GM23338 (cell line): ENCODE measurements at regions not wholly inside any gene's neighbourhood (a gene's known extent, or its start where the extent isn't known, plus 50 kb on each side); places are given as distances from the start of the nearest gene placed in this dataset.

Experiments used
- ATAC-seq: fragments of 200-7000 bp; cut with Tn5 transposase; 3 replicates; pipeline ENCODE4 v1.9.1; 2020
- DNase-seq: peaks from one replicate; pipeline ENCODE4 v3.0.0-alpha.2; 2015; ENCODE audit warnings: low spot score
- H2AFZ ChIP-seq: fragments of 200-600 bp; sonication (generic); 2 replicates; pipeline ENCODE4 v1.8.0; 2016; ENCODE audit warnings: antibody characterized with exemption, mild to moderate bottlenecking, moderate library complexity
- H3F3A ChIP-seq: fragments of 200-600 bp; sonication (generic); replicated peaks from 2 replicates; pipeline ENCODE4 v1.8.0; 2017; ENCODE audit warnings: antibody characterized with exemption, mixed run types, low read depth
- H3K27ac ChIP-seq: fragments of 200-600 bp; sonication (generic); 2 replicates; pipeline ENCODE4 v1.6.1; 2016; ENCODE audit warnings: low read depth
- H3K27me3 ChIP-seq: fragments of 200-600 bp; sonication (generic); 2 replicates; pipeline ENCODE4 v1.8.0; 2016; ENCODE audit warnings: mild to moderate bottlenecking, mixed run types, moderate library complexity; ENCODE audit not compliant: insufficient read depth
- H3K36me3 ChIP-seq: fragments of 200-600 bp; sonication (generic); 2 replicates; pipeline ENCODE4 v1.8.0; 2016; ENCODE audit warnings: mild to moderate bottlenecking; ENCODE audit not compliant: insufficient read depth
- H3K4me1 ChIP-seq: fragments of 200-600 bp; sonication (generic); 2 replicates; pipeline ENCODE4 v1.8.0; 2016; ENCODE audit warnings: mild to moderate bottlenecking, moderate library complexity; ENCODE audit not compliant: insufficient read depth
- H3K4me2 ChIP-seq: fragments of 200-600 bp; sonication (generic); 2 replicates; pipeline ENCODE4 v1.7.1; 2017; ENCODE audit warnings: mixed run types
- H3K4me3 ChIP-seq: fragments of 200-600 bp; sonication (generic); 2 replicates; pipeline ENCODE4 v1.6.1; 2016; ENCODE audit warnings: mixed run types
- H3K79me2 ChIP-seq: fragments of 200-600 bp; sonication (generic); replicated peaks from 2 replicates; pipeline ENCODE4 v1.8.0; 2017; ENCODE audit warnings: mild to moderate bottlenecking; ENCODE audit not compliant: insufficient read depth
- H3K9me2 ChIP-seq: fragments of 200-600 bp; sonication (generic); 2 replicates; pipeline ENCODE4 v1.8.0; 2017; ENCODE audit not compliant: insufficient read depth
- H4K20me1 ChIP-seq: fragments of 200-600 bp; sonication (generic); replicated peaks from 2 replicates; pipeline ENCODE4 v1.8.0; 2017; ENCODE audit warnings: mild to moderate bottlenecking; ENCODE audit not compliant: insufficient read depth
- H3K27ac Mint-ChIP-seq: 2 replicates; pipeline ENCODE4 v1.8.0; 2020; ENCODE audit warnings: inconsistent platforms, mild to moderate bottlenecking, moderate library complexity, mixed read lengths
- H3K27me3 Mint-ChIP-seq: 3 replicates; pipeline ENCODE4 v1.8.0; 2022; ENCODE audit warnings: low read depth, mild to moderate bottlenecking, moderate library complexity, mixed read lengths, inconsistent platforms; ENCODE audit not compliant: insufficient read depth, poor library complexity
- H3K36me3 Mint-ChIP-seq: 3 replicates; pipeline ENCODE4 v1.8.0; 2021; ENCODE audit warnings: low read depth, mild to moderate bottlenecking, inconsistent platforms, moderate library complexity, mixed read lengths
- H3K4me1 Mint-ChIP-seq: 3 replicates; pipeline ENCODE4 v1.8.0; 2020; ENCODE audit warnings: mild to moderate bottlenecking, inconsistent platforms, mixed read lengths
- H3K4me3 Mint-ChIP-seq: 3 replicates; pipeline ENCODE4 v1.8.0; 2021; ENCODE audit warnings: moderate library complexity, mild to moderate bottlenecking, inconsistent platforms, mixed read lengths
- H3K9me3 Mint-ChIP-seq: 3 replicates; pipeline ENCODE4 v1.8.0; 2020; ENCODE audit warnings: moderate library complexity, mild to moderate bottlenecking, inconsistent platforms, mixed read lengths
- EZH2 ChIP-seq: fragments of 200-600 bp; sonication (generic); IDR thresholded peaks from one replicate; pipeline ENCODE4 v1.8.0; 2017; ENCODE audit warnings: antibody characterized with exemption, mild to moderate bottlenecking, low read depth; ENCODE audit not compliant: unreplicated experiment
- NANOG ChIP-seq: IDR thresholded peaks from 2 replicates; pipeline ENCODE4 v1.6.1; 2016; ENCODE audit warnings: antibody characterized with exemption, borderline replicate concordance
- ZNF462 ChIP-seq: fragments of 250-450 bp; sonication (Bioruptor Pico); IDR thresholded peaks from 2 replicates; pipeline ENCODE4 v1.5.0; 2020; ENCODE audit warnings: mild to moderate bottlenecking, moderate library complexity
- TF ChIP-seq, protein P1 (sequence below): IDR thresholded peaks from one replicate; pipeline ENCODE4 v1.6.1; 2018; ENCODE audit warnings: antibody characterized with exemption; ENCODE audit not compliant: unreplicated experiment
- TF ChIP-seq, protein P2 (sequence below), 2 experiments: fragments of 200-600 bp in 1 of 2; sonication (generic) in 1 of 2; conservative IDR thresholded peaks; 2 replicates each; pipeline versions ENCODE4 v1.5.1 to v1.6.1; 2016 to 2017; ENCODE audit warnings: antibody characterized with exemption in 2 of 2, low read depth in 2 of 2, mild to moderate bottlenecking in 2 of 2, moderate library complexity in 1 of 2

DNA sequence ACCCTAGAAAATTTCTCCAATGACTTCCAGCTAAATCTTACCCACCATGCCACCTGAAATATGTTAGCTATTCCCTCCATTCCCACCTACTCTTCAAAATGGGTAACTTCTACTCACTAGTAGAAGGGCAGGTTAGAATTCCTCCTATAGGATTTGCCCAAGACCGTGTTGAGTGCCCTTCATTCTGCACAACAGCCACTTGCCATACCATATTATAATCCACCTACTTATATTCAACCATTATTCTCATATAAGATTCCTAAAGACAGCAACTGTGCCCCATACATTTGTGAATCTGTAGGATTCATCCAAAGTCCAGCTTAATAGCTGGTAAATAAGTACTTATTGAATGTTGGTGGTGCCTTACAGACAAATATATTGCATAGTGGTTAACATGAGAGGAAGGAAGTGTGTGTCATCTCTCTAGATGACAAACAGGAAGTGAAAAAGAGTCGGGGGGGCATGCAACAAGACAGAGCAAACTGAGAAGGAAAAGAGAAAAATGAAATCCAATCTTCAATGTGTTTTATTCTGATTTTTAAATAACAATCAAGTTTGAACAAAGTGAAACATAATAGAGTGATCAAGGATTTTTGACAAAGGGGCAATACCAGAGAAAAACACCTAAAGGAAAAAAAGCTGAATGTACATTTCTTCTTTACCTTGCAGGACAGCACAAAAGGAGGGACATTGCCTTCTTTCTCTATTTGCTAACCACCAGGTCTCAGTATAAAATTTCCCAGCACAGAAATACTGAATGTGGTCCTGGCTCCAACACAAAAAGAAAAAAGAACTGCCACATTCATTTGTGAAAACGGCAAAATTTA is 389.3 kb upstream of the USP15 start (continued):
- no peak for TF ChIP-seq ZNF462 (CRISPR knock-in tag)

GRCh38 chr12:61871485-61871810 is 388.8 kb upstream of the USP15 start:
- H3K27ac Mint-ChIP-seq: no peak overlapping the region
- no peak for ATAC-seq
- Histone ChIP-seq H3K4me3 (no peak overlapping the region), H3K4me2 (no peak overlapping the region), H3K27ac (no peak overlapping the region), H2AFZ (no peak overlapping the region; the same call in 1 of the 2 replicates), H3K9me2 (no peaks in the 10 kb centered on the region), H3K36me3 (no peaks in the 10 kb centered on the region), H4K20me1 (no peaks in the 10 kb centered on the region), H3K4me1 (no peaks in the 10 kb centered on the region), H3K79me2 (no peaks in the 10 kb centered on the region), H3F3A (no peaks in the 10 kb centered on the region), H3K27me3 (no peaks in the 10 kb centered on the region)
- H3K36me3 Mint-ChIP-seq: no peaks in the 10 kb centered on the region
- H3K27me3 Mint-ChIP-seq: no peaks in the 10 kb centered on the region
- no peak overlapping the region for H3K4me3 Mint-ChIP-seq
- no peak for DNase-seq
- no peaks in the 10 kb centered on the region; the same call in 2 of the 3 replicates for H3K9me3 Mint-ChIP-seq
- no peaks in the 10 kb centered on the region for H3K4me1 Mint-ChIP-seq
- no peak for TF ChIP-seq NANOG
- TF ChIP-seq, protein P1, sequence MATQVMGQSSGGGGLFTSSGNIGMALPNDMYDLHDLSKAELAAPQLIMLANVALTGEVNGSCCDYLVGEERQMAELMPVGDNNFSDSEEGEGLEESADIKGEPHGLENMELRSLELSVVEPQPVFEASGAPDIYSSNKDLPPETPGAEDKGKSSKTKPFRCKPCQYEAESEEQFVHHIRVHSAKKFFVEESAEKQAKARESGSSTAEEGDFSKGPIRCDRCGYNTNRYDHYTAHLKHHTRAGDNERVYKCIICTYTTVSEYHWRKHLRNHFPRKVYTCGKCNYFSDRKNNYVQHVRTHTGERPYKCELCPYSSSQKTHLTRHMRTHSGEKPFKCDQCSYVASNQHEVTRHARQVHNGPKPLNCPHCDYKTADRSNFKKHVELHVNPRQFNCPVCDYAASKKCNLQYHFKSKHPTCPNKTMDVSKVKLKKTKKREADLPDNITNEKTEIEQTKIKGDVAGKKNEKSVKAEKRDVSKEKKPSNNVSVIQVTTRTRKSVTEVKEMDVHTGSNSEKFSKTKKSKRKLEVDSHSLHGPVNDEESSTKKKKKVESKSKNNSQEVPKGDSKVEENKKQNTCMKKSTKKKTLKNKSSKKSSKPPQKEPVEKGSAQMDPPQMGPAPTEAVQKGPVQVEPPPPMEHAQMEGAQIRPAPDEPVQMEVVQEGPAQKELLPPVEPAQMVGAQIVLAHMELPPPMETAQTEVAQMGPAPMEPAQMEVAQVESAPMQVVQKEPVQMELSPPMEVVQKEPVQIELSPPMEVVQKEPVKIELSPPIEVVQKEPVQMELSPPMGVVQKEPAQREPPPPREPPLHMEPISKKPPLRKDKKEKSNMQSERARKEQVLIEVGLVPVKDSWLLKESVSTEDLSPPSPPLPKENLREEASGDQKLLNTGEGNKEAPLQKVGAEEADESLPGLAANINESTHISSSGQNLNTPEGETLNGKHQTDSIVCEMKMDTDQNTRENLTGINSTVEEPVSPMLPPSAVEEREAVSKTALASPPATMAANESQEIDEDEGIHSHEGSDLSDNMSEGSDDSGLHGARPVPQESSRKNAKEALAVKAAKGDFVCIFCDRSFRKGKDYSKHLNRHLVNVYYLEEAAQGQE: no peak
- TF ChIP-seq, protein P2, sequence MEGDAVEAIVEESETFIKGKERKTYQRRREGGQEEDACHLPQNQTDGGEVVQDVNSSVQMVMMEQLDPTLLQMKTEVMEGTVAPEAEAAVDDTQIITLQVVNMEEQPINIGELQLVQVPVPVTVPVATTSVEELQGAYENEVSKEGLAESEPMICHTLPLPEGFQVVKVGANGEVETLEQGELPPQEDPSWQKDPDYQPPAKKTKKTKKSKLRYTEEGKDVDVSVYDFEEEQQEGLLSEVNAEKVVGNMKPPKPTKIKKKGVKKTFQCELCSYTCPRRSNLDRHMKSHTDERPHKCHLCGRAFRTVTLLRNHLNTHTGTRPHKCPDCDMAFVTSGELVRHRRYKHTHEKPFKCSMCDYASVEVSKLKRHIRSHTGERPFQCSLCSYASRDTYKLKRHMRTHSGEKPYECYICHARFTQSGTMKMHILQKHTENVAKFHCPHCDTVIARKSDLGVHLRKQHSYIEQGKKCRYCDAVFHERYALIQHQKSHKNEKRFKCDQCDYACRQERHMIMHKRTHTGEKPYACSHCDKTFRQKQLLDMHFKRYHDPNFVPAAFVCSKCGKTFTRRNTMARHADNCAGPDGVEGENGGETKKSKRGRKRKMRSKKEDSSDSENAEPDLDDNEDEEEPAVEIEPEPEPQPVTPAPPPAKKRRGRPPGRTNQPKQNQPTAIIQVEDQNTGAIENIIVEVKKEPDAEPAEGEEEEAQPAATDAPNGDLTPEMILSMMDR (conservative IDR thresholded peaks at IDR 0.05; ENCODE audit: low read depth in 2 of 2): no peak
- TF ChIP-seq EZH2: no peak
